Left lung (tissue), 4 donors: ENCODE measurements at regions not wholly inside any gene's neighbourhood (a gene's known extent, or its start where the extent isn't known, plus 50 kb on each side); places are given as distances from the start of the nearest gene placed in this dataset.
"Not testable (repeated sequence)": the region's sequence is repeated elsewhere in the genome, so short reads cannot be mapped to it uniquely, and the experiment has no call there.

Experiments used
- ATAC-seq: fragments of 200-7000 bp; cut with Tn5 transposase; one replicate; pipeline ENCODE4 v1.9.1; 2020; ENCODE audit warnings: moderate library complexity
- DNase-seq, 4 donors: peaks; one replicate each; pipeline ENCODE4 v3.0.0-alpha.2; 2013 to 2020
- H3K27ac ChIP-seq, 2 donors: fragments of 200-600 bp; sonication (generic) in 1 of 2; one replicate each; pipeline versions ENCODE4 v1.5.0 to v1.8.0; 2020 to 2021
- H3K27me3 ChIP-seq, 2 donors: fragments of 200-600 bp; sonication (generic) in 1 of 2; one replicate each; pipeline versions ENCODE4 v1.5.0 to v1.8.0; 2020 to 2021
- H3K36me3 ChIP-seq, 2 donors: fragments of 200-600 bp; sonication (generic) in 1 of 2; one replicate each; pipeline versions ENCODE4 v1.5.0 to v1.8.0; 2020 to 2021
- H3K4me1 ChIP-seq, 2 donors: fragments of 200-600 bp; one replicate each; pipeline ENCODE4 v1.8.0; 2021
- H3K4me3 ChIP-seq, 2 donors: fragments of 200-600 bp; sonication (generic) in 1 of 2; one replicate each; pipeline versions ENCODE4 v1.5.0 to v1.8.0; 2020 to 2021; ENCODE audit warnings: mild to moderate bottlenecking in 1 of 2
- H3K9me3 ChIP-seq, 2 donors: fragments of 200-600 bp; sonication (generic) in 1 of 2; one replicate each; pipeline versions ENCODE4 v1.5.0 to v1.8.0; 2020 to 2021
- intact Hi-C, 2 donors: fragments of 100-400 bp; cut with DNase I; formaldehyde crosslinking; loops; one replicate each; pipeline versions ENCODE4 v1.11.2 to v1.14.2; 2022
- TF ChIP-seq, protein P1 (sequence below), 2 donors: fragments of 200-600 bp; sonication (generic) in 1 of 2; IDR thresholded peaks; one replicate each; pipeline versions ENCODE4 v1.5.0 to v1.8.0; 2021; ENCODE audit warnings: antibody characterized with exemption in 2 of 2
- donor health status: DM: no; HTN: yes; CAD: no.
- donor health status: DM: no; HTN: no; CAD: no.

DNA sequence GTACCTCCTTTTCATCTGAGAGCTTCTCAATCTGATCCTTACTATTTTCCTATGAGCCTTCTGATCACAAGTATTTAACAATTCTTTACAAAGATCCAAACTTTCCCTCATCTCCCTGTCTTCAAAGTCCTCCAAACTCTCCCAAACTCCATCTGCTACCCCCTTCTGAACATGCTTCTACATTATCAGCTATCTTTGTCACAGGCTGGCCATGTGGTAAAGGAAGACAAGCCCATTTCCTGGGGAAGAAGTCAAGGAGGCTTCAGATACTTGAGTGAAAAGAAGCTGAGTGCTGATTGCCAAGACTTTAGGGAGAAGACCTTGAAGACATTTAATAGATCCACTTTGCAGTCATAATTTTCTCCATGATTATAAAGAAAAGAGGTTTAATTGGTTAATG, 231.4 kb downstream of the CWH43 start:
- ATAC-seq (no peak), DNase-seq (no peak)
- no peaks in the 10 kb centered on the region for H3K4me1 ChIP-seq
- no peak overlapping the region for H3K27ac ChIP-seq
- no peaks in the 10 kb centered on the region for H3K27me3 ChIP-seq
- peaks cover 0 to 30% of the 10 kb centered on the region in 2 donors for H3K9me3 ChIP-seq
- no peaks in the 10 kb centered on the region for H3K36me3 ChIP-seq
- intact Hi-C loops = no loop called here
- TF ChIP-seq, protein P1, sequence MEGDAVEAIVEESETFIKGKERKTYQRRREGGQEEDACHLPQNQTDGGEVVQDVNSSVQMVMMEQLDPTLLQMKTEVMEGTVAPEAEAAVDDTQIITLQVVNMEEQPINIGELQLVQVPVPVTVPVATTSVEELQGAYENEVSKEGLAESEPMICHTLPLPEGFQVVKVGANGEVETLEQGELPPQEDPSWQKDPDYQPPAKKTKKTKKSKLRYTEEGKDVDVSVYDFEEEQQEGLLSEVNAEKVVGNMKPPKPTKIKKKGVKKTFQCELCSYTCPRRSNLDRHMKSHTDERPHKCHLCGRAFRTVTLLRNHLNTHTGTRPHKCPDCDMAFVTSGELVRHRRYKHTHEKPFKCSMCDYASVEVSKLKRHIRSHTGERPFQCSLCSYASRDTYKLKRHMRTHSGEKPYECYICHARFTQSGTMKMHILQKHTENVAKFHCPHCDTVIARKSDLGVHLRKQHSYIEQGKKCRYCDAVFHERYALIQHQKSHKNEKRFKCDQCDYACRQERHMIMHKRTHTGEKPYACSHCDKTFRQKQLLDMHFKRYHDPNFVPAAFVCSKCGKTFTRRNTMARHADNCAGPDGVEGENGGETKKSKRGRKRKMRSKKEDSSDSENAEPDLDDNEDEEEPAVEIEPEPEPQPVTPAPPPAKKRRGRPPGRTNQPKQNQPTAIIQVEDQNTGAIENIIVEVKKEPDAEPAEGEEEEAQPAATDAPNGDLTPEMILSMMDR (IDR thresholded peaks at IDR 0.05) = no peak
- H3K4me3 ChIP-seq = no peak overlapping the region

DNA sequence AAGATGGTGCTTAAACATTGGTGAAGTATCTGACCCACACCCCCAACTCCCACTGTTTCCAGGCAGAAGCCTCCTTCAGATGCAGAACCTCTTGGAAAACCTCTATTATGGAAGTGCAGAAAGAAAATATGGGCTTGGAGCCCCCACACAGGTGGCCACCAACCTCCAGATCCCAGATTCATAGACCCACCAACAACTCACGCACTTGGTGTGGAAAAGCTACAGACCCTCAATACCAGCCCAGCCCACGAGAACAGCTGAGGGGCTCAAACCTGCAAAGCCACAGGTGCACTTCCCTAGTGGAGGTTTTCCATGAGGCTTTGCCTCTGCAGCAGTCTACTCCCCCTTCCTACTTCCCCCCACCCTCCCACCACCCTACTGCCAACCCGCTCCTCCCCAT, 232.0 kb downstream of the CWH43 start:
- H3K27ac ChIP-seq, DNase-seq, H3K27me3 ChIP-seq, intact Hi-C loops, H3K36me3 ChIP-seq, ATAC-seq, H3K4me1 ChIP-seq, H3K4me3 ChIP-seq: not testable (repeated sequence)
- peaks cover 0 to 28% of the 10 kb centered on the region in 2 donors for H3K9me3 ChIP-seq

DNA sequence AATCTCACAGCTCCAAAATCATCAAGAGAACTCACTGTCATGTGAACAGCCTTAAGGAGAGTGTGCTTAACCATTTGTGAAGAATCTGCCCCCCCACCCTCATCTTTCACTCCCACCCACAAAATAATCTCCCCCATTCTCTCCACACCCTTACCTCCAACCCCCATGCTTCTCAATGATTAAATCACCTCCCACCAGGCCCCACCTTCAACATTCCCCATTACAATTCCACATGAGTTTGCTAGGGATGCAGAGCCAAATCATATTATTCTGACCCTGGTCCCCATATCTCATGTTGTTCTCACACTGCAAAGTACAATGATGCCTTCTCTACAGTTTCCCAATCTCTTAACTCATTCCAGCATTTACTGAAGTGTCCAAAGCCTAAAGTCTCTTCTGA, 232.9 kb downstream of the CWH43 start:
- H3K36me3 ChIP-seq, H3K27ac ChIP-seq, H3K27me3 ChIP-seq, intact Hi-C loops, DNase-seq, H3K4me3 ChIP-seq, H3K4me1 ChIP-seq, ATAC-seq: not testable (repeated sequence)
- H3K9me3 ChIP-seq = peaks cover 0 to 24% of the 10 kb centered on the region in 2 donors

DNA sequence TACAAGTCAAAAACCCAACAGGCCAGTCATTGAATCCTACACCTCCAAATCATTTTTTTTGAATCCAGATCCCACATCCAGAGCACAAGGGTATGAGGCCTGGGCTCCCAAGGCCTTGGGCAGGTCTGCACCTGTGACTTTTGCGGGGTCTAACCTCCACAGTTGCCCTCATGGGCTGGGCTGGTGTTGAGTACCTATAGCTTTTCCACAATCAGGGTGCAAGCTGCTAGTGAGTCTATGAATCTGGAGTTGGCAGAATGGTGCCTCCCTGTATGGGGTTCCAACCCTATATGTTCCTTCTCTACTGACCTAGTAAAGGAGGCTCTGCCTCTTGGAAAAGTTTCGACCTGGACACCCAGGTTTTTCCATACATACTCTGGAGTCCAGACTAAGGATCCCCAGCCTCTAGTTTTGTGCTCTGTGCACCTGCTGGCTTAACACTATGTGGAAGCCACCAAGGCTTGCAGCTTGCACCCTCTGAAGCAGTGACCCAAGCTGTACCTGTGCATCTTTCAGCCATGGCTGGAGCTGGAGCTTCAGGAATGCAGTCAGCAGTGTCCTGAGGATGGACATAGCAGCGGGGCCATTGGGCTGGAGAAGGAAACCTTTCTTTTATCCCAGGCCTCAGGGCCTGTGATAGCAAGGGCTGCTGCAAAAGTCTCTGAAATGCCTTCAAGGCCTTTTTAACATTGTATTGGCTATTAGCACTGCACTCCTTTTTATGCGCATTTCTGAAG, 233.6 kb downstream of the CWH43 start:
- H3K27ac ChIP-seq, ATAC-seq, H3K27me3 ChIP-seq, H3K36me3 ChIP-seq, DNase-seq, intact Hi-C loops, H3K4me1 ChIP-seq, H3K4me3 ChIP-seq: not testable (repeated sequence)
- H3K9me3 ChIP-seq = peaks cover 0 to 20% of the 10 kb centered on the region in 2 donors

DNA sequence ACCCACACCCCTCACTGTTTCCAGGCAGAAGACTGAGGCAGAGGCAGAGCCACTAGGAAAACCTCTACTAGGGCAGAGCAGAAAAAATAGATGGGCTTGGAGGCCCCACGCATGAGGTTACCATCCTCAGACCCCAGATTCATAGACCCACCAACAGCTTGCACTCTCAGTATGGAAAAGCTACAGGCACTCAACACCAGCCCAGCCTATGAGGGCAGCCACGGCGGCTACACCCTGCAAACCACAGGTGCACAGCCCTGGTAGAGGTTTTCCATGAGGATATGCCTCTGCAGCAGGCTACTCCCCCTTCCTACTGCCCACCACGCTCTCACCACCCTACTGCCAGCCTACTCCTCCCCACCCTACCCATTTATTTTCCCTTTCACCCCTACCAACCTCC, 235.1 kb downstream of the CWH43 start:
- intact Hi-C loops = no loop called here
- TF ChIP-seq, protein P1 (IDR thresholded peaks at IDR 0.05) = no peak
- Histone ChIP-seq H3K4me1 (no peaks in the 10 kb centered on the region), H3K27ac (no peak overlapping the region), H3K27me3 (no peaks in the 10 kb centered on the region), H3K4me3 (no peak overlapping the region), H3K9me3 (peaks cover 0 to 15% of the 10 kb centered on the region in 2 donors), H3K36me3 (no peaks in the 10 kb centered on the region)
- no peak for ATAC-seq
- no peak for DNase-seq

DNA sequence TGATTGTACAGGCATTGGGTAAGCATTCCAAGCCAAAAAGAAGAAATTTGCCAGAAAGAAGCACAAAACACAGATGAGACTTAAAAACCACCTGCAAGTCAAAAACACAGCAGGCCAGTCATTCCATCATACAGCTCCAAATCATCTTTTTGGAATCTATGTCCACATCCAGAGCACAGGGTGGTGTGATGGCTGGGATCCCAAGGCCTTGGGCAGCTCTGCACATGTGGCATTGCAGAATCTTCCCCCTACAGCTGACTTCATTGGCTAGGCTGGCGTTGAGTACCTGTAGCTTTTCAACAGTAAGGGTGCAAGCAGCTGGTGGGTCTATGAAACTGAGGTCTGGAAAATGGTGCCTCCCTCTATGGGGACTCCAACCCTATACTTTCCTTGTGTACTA, 236.7 kb downstream of the CWH43 start:
- ATAC-seq, H3K27ac ChIP-seq, H3K4me3 ChIP-seq, DNase-seq, H3K4me1 ChIP-seq, H3K27me3 ChIP-seq, intact Hi-C loops, H3K36me3 ChIP-seq: not testable (repeated sequence)
- peaks cover 0 to 15% of the 10 kb centered on the region in 2 donors for H3K9me3 ChIP-seq

DNA sequence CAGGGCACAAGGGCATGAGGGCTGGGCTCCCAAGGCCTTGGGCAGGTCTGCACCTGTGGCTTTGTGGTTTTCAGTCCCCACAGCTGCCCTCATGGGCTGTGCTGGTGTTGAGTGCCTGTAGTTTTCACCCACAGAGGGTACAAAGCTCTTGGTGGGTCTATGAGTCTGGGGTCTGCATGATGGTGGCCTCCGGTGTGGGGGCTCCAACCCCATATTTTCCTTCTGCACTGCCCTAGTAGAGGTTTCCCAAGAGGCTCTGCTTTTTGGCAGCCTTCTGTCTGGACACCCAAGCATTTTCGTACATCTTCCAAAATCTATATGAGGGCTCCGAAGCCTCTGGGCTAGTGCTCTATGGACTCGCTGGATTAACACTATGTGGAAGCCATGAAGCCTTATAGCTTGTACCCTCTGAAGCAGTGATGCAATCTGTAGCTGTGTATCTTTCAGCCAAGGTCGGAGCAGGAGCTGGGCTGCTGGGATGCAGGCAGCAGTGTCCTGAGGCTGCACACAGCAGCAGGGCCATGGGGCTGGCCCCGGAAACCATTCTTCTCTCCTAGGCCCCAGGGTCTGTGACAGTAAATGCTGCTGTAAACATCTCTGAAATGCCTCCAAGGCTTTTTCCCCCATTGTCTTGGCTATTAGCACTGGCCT, 240.3 kb downstream of the CWH43 start:
- intact Hi-C loops = not testable (repeated sequence)

DNA sequence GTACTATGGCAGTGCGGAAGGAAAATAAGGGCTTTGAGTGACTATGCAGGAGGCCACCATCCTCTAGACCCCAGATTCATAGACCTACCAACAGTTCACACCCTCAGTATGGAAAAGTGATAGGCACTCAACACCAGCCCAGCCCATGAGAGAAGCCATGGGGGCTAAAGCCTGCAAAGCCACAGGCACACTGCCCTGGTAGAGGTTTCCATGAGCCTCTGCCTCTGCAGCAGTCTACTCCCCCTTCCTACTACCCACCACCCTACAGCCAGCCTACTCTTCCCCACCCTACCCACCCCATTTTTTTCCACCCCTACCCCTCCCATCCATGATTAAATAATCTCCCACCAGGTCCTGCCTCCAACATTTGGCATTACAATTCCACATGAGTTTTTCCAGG, 241.9 kb downstream of the CWH43 start:
- DNase-seq, H3K27ac ChIP-seq, H3K9me3 ChIP-seq, H3K4me3 ChIP-seq, H3K4me1 ChIP-seq, ATAC-seq, H3K36me3 ChIP-seq, H3K27me3 ChIP-seq, intact Hi-C loops: not testable (repeated sequence)

More for the DNA sequence above, 240.3 kb downstream of the CWH43 start:
- H3K4me3 ChIP-seq, H3K9me3 ChIP-seq, H3K27ac ChIP-seq, DNase-seq, H3K36me3 ChIP-seq, H3K4me1 ChIP-seq, H3K27me3 ChIP-seq, ATAC-seq: not testable (repeated sequence)

DNA sequence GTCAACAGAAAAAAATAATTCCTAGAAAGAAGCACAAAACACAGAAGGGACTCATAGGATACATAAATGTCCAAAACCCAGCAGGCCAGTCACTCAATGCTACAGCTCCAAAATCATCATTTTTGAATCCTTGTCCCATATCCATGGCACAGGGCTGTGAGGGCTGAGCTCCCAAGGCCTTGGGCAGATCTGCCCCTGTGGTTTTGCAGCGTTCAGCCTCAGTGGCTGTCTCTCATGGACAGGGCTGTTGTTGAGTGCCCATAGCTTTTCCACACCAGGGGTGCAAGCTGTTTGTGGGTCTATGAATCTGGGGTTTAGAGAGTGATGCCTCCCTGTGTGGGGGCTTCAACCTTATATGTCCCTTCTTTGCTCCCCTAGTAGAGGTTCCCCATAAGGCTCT, 243.2 kb downstream of the CWH43 start:
- H3K9me3 ChIP-seq, DNase-seq, H3K4me1 ChIP-seq, intact Hi-C loops, ATAC-seq, H3K36me3 ChIP-seq, H3K4me3 ChIP-seq, H3K27ac ChIP-seq, H3K27me3 ChIP-seq: not testable (repeated sequence)

DNA sequence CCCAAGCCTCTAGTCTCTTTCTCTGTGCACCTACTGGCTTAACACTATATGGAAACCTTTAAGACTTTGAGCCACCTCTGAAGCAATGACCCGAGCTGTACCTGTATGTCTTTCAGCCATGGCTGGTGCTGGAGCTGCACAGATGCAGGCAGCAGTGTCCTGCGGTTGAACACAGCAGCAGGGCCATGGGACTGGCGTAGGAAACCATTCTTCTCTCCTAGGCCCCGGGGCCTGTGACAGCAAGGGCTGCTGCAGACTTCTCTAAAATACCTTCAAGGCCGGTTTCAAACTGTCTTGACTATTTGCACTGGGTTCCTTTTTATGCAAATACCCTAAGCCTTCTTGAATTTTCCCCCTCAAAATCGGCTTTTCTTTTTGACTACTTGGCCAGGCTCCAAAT, 243.6 kb downstream of the CWH43 start:
- not testable (repeated sequence) for H3K4me3 ChIP-seq, H3K36me3 ChIP-seq, H3K27ac ChIP-seq

DNA sequence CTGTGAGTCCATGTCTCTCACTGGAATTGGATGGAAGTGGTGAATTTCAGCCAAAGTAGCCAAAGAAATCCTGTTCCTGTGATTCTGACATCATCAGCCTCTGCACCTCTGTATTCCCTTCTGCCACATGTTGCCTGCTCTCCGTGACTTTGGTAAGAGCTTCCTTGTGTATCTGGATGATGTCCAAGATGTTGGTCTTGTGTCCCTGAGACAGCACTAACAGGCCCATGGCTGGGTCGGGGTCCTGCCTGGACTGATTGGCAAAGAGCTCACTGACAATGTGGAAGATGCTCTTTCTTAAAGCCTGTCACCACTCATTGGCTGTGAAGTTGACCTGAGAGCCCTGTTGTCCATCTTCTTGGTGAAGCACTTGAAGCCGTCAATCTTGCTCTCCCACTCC, 247.3 kb downstream of the CWH43 start:
- H3K4me3 ChIP-seq, intact Hi-C loops, H3K9me3 ChIP-seq, H3K27me3 ChIP-seq, H3K4me1 ChIP-seq, H3K27ac ChIP-seq, H3K36me3 ChIP-seq, ATAC-seq, DNase-seq: not testable (repeated sequence)

More for the DNA sequence above, 243.6 kb downstream of the CWH43 start:
- H3K9me3 ChIP-seq, intact Hi-C loops, ATAC-seq, H3K4me1 ChIP-seq, DNase-seq, H3K27me3 ChIP-seq: not testable (repeated sequence)
